ENCODE measurements at regions not wholly inside any gene's neighbourhood (a gene's known extent, or its start where the extent isn't known, plus 50 kb on each side); places are given as distances from the start of the nearest gene placed in this dataset.

GRCh38 chrX:13144927-13145655 lies 100.7 kb upstream of the FAM9C start:
- no peak overlapping the region for H3K4me3 ChIP-seq (ENCODE audit: low read depth, low read length)
- no peak for TF ChIP-seq CTCF (IDR thresholded peaks at IDR 0.05; ENCODE audit: low read depth, low read length, missing control alignments)
- in situ Hi-C loops (cut with HindIII; ENCODE audit: low sequenced_read_pairs) = no loop called here
- DNase-seq (ENCODE audit: low read depth) = no peak

DNA sequence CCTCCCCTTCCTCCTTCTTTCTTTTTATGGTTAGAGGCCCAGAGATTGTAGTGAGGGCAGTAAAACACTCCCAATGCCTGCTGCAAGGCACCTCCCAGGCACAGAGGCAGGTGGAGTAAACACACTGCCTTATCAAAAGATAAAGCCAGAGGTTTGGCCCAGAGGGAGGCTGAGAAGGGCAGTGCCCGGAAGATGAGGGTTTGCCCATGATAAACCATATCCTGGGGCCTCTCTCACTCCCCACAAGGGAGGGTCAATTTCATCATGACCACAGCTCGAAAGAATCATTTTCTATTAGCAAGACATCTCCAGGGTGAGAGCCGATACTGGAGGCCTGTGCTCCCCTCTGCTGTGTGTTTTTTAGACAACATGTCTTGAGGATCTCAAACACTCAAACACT lies 98.5 kb upstream of the FAM9C start:
- in situ Hi-C loops (cut with HindIII; ENCODE audit: low sequenced_read_pairs) = no loop called here
- no peak for TF ChIP-seq CTCF (IDR thresholded peaks at IDR 0.05; ENCODE audit: low read depth, low read length, missing control alignments)
- H3K4me3 ChIP-seq (ENCODE audit: low read depth, low read length) = no peak overlapping the region
- no peak for DNase-seq (ENCODE audit: low read depth)

DNA sequence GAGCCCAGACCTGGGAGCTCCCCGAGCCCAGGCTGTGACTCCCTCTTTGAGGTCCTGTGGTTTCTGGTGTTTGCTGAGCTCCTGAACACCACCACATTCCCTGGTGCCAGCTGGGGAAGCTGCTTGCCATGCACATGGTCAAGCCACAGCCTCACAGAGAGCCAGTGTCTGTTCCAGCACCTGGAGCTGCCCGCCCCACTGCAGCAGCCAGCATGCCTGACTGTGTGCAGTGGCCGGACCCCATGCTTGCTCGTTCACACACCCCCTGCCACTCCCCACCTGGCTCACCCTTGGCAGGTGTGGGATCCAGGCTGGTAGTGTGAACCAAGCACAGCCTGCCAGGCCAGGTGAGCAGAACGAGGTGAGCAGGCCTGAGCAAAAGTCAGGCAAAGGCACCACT lies 95.6 kb upstream of the FAM9C start:
- no peak overlapping the region for H3K4me3 ChIP-seq (ENCODE audit: low read depth, low read length)
- no peak for DNase-seq (ENCODE audit: low read depth)
- in situ Hi-C loops (cut with HindIII; ENCODE audit: low sequenced_read_pairs) = no loop called here
- TF ChIP-seq CTCF (IDR thresholded peaks at IDR 0.05; ENCODE audit: low read depth, low read length, missing control alignments) = no peak

GRCh38 chrX:13131396-13132137 lies 87.1 kb upstream of the FAM9C start:
- no peak for DNase-seq (ENCODE audit: low read depth)
- in situ Hi-C loops (cut with HindIII; ENCODE audit: low sequenced_read_pairs) = no loop called here
- H3K4me3 ChIP-seq (ENCODE audit: low read depth, low read length) = no peak overlapping the region
- TF ChIP-seq CTCF (IDR thresholded peaks at IDR 0.05; ENCODE audit: low read depth, low read length, missing control alignments) = no peak

- no peak for TF ChIP-seq CTCF (IDR thresholded peaks at IDR 0.05; ENCODE audit: low read depth, low read length, missing control alignments)
- in situ Hi-C loops (cut with HindIII; ENCODE audit: low sequenced_read_pairs) = no loop called here
- no peak for DNase-seq (ENCODE audit: low read depth)
Observed at GRCh38 chrX:13130816-13131215, 86.4 kb upstream of the FAM9C start.

GRCh38 chrX:13128104-13128503 lies 83.7 kb upstream of the FAM9C start:
- H3K4me3 ChIP-seq (ENCODE audit: low read depth, low read length) = no peak overlapping the region
- in situ Hi-C loops (cut with HindIII; ENCODE audit: low sequenced_read_pairs) = no loop called here
- TF ChIP-seq CTCF (IDR thresholded peaks at IDR 0.05; ENCODE audit: low read depth, low read length, missing control alignments) = no peak
- DNase-seq (ENCODE audit: low read depth) = no peak

More at GRCh38 chrX:13130816-13131215, 86.4 kb upstream of the FAM9C start:
- no peak overlapping the region for H3K4me3 ChIP-seq (ENCODE audit: low read depth, low read length)
